AG09309 (cell line): ENCODE measurements at regions not wholly inside any gene's neighbourhood (a gene's known extent, or its start where the extent isn't known, plus 50 kb on each side); places are given as distances from the start of the nearest gene placed in this dataset.
"Not testable (repeated sequence)": the region's sequence is repeated elsewhere in the genome, so short reads cannot be mapped to it uniquely, and the experiment has no call there.

Experiments used
- DNase-seq: peaks from one replicate; pipeline ENCODE4 v3.0.0-alpha.2; 2010; ENCODE audit warnings: low read depth
- H3K4me3 ChIP-seq: 2 replicates; pipeline ENCODE4 v1.5.1; 2011; ENCODE audit warnings: mild to moderate bottlenecking, low read depth, low read length, moderate library complexity; ENCODE audit not compliant: control insufficient read depth
- TF ChIP-seq, protein P1 (sequence below): IDR thresholded peaks from 2 replicates; pipeline ENCODE4 v1.5.1; 2011; ENCODE audit warnings: mild to moderate bottlenecking, low read depth, low read length, inconsistent platforms; ENCODE audit not compliant: insufficient read depth, control insufficient read depth; ENCODE audit errors: missing control alignments

GRCh38 chr1:191700922-191701321 lies 457.3 kb upstream of the RGS18 start:
- DNase-seq, result no peak
- TF ChIP-seq, protein P1, sequence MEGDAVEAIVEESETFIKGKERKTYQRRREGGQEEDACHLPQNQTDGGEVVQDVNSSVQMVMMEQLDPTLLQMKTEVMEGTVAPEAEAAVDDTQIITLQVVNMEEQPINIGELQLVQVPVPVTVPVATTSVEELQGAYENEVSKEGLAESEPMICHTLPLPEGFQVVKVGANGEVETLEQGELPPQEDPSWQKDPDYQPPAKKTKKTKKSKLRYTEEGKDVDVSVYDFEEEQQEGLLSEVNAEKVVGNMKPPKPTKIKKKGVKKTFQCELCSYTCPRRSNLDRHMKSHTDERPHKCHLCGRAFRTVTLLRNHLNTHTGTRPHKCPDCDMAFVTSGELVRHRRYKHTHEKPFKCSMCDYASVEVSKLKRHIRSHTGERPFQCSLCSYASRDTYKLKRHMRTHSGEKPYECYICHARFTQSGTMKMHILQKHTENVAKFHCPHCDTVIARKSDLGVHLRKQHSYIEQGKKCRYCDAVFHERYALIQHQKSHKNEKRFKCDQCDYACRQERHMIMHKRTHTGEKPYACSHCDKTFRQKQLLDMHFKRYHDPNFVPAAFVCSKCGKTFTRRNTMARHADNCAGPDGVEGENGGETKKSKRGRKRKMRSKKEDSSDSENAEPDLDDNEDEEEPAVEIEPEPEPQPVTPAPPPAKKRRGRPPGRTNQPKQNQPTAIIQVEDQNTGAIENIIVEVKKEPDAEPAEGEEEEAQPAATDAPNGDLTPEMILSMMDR, result no peak
- H3K4me3 ChIP-seq, result no peak overlapping the region

DNA sequence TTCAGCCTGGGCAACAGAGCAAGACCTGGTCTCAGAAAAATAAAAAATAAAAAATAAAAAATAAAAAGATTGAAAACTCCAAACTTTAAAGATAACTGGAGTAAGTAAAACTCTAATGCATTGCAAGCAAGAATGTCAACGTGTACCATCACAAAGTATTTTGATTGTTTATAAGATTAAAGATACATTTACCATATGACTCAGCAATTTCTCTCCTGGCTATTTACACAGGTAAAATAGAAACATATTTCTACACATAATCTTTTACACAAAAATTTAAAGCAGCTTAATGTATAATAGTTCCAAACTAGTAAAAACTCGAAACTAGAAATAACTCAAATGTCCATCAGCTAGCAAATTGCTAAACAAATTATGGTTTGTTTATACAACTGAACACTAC lies 456.1 kb upstream of the RGS18 start:
- H3K4me3 ChIP-seq, result no peak overlapping the region
- DNase-seq, result no peak
- TF ChIP-seq, protein P1, result no peak

- TF ChIP-seq, protein P1, result no peak
- no peak for DNase-seq
- H3K4me3 ChIP-seq, result no peak overlapping the region
Measured at GRCh38 chr1:191707288-191707687, 451.0 kb upstream of the RGS18 start.

DNA sequence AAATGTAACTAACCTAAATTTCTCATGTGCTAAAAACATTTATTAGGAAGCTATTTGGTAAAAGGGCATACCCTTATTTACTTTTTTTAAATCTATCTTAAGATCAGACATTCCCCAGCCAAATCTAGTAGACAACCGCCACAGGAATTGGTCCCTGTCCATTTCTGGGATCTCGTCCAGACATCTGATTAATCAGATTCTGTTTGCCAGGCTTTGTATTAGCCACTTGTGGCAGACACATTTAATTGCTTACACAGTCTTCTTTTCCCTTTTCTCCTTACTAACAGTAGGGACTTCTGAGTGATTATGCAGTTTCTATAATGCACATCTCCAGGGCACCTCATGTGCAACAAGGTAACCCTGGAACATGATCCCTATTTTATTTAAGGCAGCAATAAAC lies 449.0 kb upstream of the RGS18 start:
- H3K4me3 ChIP-seq, result no peak overlapping the region
- no peak for DNase-seq
- TF ChIP-seq, protein P1, result no peak

GRCh38 chr1:191711961-191712360 lies 446.3 kb upstream of the RGS18 start:
- DNase-seq, result no peak
- no peak overlapping the region for H3K4me3 ChIP-seq
- TF ChIP-seq, protein P1, result no peak

DNA sequence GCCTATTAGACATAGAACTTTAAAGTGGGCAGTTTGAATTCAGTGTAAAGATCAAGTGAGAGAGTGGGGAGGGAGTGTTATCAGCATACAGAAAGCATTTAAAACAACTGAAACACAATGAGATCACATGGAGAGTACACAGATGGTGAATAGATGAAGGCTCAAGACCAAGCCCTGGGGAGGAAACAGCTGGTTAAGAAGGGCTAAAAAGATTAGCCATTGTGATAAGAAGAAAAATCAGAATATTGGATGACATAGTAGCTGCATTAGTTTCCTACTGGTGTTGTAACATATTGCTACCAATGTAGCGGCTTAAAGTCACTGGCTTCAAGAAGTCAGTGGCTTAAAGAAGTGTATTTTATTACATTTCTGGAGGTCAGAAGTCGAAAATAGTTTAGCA lies 443.4 kb upstream of the RGS18 start:
- TF ChIP-seq, protein P1, result no peak
- no peak for DNase-seq
- no peak overlapping the region for H3K4me3 ChIP-seq

GRCh38 chr1:191729742-191730141 lies 428.5 kb upstream of the RGS18 start:
- DNase-seq, result no peak
- TF ChIP-seq, protein P1, result no peak
- no peak overlapping the region for H3K4me3 ChIP-seq

DNA sequence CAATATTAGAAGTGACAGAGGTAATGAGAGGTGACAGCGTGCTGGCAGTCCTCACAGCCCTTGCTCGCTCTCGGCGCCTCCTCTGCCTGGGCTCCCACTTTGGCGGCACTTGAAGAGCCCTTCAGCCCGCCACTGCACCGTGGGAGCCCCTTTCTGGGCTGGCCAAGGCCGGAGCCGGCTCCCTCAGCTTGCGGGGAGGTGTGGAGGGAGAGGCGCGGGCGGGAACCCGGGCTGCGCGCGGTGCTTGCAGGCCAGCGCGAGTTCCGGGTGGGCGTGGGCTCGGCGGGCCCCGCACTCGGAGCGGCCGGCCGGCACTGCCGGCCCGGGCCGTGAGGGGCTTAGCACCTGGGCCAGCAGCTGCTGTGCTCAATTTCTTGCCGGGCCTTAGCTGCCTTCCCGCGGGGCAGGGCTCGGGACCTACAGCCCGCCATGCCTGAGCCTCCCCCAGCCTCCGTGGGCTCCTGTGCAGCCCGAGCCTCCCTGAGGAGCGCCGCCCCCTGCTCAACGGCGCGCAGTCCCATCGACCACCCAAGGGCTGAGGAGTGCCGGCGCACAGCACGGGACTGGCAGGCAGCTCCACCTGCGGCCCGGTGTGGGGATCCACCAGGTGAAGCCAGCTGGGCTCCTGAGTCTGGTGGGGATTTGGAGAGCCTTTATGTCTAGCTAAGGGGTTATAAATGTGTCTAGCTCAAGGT lies 426.5 kb upstream of the RGS18 start:
- H3K4me3 ChIP-seq, DNase-seq: not testable (repeated sequence)
